Upper lobe of right lung (tissue), 1 donor: ENCODE measurements at regions not wholly inside any gene's neighbourhood (a gene's known extent, or its start where the extent isn't known, plus 50 kb on each side); places are given as distances from the start of the nearest gene placed in this dataset.

Source experiments
- ATAC-seq: fragments of 200-7000 bp; cut with Tn5 transposase; one replicate; pipeline ENCODE4 v1.9.1; 2020; ENCODE audit warnings: mild to moderate bottlenecking, moderate library complexity
- DNase-seq: peaks from one replicate; pipeline ENCODE4 v3.0.0-alpha.2; 2020
- H3K27ac ChIP-seq: fragments of 200-600 bp; one replicate; pipeline ENCODE4 v1.8.0; 2022
- H3K27me3 ChIP-seq: fragments of 200-600 bp; one replicate; pipeline ENCODE4 v1.8.0; 2022; ENCODE audit warnings: mild to moderate bottlenecking
- H3K36me3 ChIP-seq: fragments of 200-600 bp; one replicate; pipeline ENCODE4 v1.8.0; 2022
- H3K4me1 ChIP-seq: fragments of 200-600 bp; one replicate; pipeline ENCODE4 v1.8.0; 2022
- H3K4me3 ChIP-seq: fragments of 200-600 bp; one replicate; pipeline ENCODE4 v1.8.0; 2022; ENCODE audit warnings: mild to moderate bottlenecking
- H3K9me3 ChIP-seq: fragments of 200-600 bp; one replicate; pipeline ENCODE4 v1.8.0; 2022
- intact Hi-C: fragments of 100-400 bp; cut with DNase I; formaldehyde crosslinking; loops from one replicate; pipeline ENCODE4 v1.11.0; 2022
- TF ChIP-seq, protein P1 (sequence below): fragments of 200-600 bp; IDR thresholded peaks from one replicate; pipeline ENCODE4 v1.8.0; 2022; ENCODE audit warnings: antibody characterized with exemption
- donor health status: DM: no; HTN: yes; CAD: no; lungs with severe emphysema.

DNA sequence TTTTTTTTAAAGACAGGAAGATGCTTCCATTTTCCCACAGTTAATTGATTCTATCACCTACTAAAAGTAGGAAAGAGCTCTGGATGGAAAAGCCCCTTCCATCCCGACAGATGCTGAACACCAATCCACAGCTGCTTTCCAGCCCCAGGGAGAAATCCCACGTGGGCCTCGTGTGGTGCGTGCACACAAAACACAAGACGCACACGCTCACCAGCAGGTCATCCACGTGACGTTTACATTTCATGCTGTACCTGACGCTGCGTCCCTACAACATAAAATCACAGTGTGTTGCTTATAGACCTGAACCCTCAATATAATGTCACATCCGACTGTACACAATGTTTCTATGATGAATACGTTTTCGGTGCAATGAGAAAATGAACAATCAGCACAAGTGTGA, 50.2 kb upstream of the DACT2 start:
- TF ChIP-seq, protein P1, sequence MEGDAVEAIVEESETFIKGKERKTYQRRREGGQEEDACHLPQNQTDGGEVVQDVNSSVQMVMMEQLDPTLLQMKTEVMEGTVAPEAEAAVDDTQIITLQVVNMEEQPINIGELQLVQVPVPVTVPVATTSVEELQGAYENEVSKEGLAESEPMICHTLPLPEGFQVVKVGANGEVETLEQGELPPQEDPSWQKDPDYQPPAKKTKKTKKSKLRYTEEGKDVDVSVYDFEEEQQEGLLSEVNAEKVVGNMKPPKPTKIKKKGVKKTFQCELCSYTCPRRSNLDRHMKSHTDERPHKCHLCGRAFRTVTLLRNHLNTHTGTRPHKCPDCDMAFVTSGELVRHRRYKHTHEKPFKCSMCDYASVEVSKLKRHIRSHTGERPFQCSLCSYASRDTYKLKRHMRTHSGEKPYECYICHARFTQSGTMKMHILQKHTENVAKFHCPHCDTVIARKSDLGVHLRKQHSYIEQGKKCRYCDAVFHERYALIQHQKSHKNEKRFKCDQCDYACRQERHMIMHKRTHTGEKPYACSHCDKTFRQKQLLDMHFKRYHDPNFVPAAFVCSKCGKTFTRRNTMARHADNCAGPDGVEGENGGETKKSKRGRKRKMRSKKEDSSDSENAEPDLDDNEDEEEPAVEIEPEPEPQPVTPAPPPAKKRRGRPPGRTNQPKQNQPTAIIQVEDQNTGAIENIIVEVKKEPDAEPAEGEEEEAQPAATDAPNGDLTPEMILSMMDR = no peak
- intact Hi-C loops = loop anchor here (5.0 kb wide), 1 partner anchor 518 kb away; no protein-coding TSS in a partner anchor
- Histone ChIP-seq H3K27ac (no peak overlapping the region), H3K4me1 (peaks cover 3% of the 10 kb centered on the region), H3K4me3 (no peak overlapping the region), H3K9me3 (no peaks in the 10 kb centered on the region), H3K36me3 (no peaks in the 10 kb centered on the region), H3K27me3 (no peaks in the 10 kb centered on the region)
- ATAC-seq (no peak), DNase-seq (peak; percentile 28)

DNA sequence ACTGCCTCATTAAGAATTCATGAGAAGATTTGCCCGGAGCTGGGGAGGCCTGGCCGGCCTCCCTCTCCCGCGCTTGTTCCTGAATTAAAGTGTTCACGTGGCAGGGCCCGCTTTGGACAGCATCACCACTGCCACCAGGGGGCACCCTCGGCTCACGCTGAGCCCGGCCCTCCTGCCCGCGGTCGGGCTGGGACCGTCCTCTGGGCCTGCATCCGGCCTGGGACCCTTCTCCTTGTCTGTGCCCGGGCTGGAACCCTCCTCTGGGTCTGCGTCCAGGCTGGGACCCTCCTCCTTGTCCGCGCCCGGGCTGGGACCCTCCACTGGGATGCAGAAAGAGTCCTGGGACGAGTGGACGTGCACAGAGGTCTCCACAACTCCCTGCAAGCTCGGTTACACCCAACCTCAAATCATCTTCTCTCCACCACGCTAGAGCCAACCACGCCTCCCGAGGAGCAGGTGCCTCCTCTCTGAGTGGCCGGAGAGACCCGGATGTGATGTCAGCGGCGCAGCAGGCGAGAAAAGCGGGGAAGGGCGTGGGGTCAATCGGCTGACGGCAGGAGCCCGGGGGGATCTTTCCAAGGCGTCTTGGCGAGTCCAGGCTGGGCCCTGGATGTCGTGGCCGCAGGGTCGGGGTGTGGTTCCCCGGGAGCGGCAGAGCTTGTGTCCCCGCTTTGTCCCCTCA, 50.9 kb upstream of the DACT2 start:
- Histone ChIP-seq H3K36me3 (no peaks in the 10 kb centered on the region), H3K27me3 (no peaks in the 10 kb centered on the region), H3K4me1 (peaks cover 3% of the 10 kb centered on the region), H3K9me3 (no peaks in the 10 kb centered on the region), H3K27ac (no peak overlapping the region), H3K4me3 (no peak overlapping the region)
- intact Hi-C loops = loop anchor here (5.0 kb wide), 1 partner anchor 517 kb away; no protein-coding TSS in a partner anchor
- peak; percentile 88 for ATAC-seq
- DNase-seq = peak; percentile 84
- TF ChIP-seq, protein P1 = peak; percentile 75

DNA sequence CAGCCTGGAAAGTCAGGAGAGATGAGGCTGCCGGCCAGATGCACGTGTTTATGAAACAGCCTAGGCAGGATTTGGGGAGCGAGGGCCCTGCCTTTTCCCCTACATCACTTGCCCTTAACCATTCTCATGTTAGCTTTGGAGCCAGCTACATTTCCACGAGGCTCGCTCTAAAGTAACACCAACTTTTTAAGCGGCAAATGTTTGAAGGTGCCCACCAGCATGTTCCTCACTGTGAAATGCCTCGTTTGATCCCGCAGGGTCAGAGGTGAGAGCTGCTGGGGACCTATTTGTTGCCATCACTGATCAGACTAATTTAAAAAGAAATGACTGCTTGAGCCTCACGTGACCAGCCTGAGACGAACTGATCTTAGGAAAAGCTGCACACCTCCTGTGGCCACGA, 51.6 kb upstream of the DACT2 start:
- DNase-seq = peak; percentile 35
- Histone ChIP-seq H3K27me3 (no peaks in the 10 kb centered on the region), H3K27ac (no peak overlapping the region), H3K9me3 (no peaks in the 10 kb centered on the region), H3K36me3 (no peaks in the 10 kb centered on the region), H3K4me3 (no peak overlapping the region), H3K4me1 (peaks cover 3% of the 10 kb centered on the region)
- no peak for ATAC-seq
- TF ChIP-seq, protein P1 = no peak
- intact Hi-C loops = loop anchor here (5.0 kb wide), 1 partner anchor 516 kb away; no protein-coding TSS in a partner anchor

GRCh38 chr6:168371618-168371980, 52.0 kb upstream of the DACT2 start:
- H3K4me3 ChIP-seq = no peak overlapping the region
- no peak for DNase-seq
- H3K36me3 ChIP-seq = no peaks in the 10 kb centered on the region
- intact Hi-C loops = loop anchor here (5.0 kb wide), 1 partner anchor 516 kb away; no protein-coding TSS in a partner anchor
- ATAC-seq = no peak
- H3K9me3 ChIP-seq = no peaks in the 10 kb centered on the region
- TF ChIP-seq, protein P1 = no peak
- H3K27me3 ChIP-seq = no peaks in the 10 kb centered on the region
- H3K4me1 ChIP-seq = peaks cover 3% of the 10 kb centered on the region
- H3K27ac ChIP-seq = no peak overlapping the region

GRCh38 chr6:168371981-168372711, 52.6 kb upstream of the DACT2 start:
- intact Hi-C loops = loop anchor here (5.0 kb wide), 1 partner anchor 515 kb away; no protein-coding TSS in a partner anchor
- DNase-seq (peak; percentile 56), ATAC-seq (no peak)
- no peaks in the 10 kb centered on the region for H3K36me3 ChIP-seq
- no peak overlapping the region for H3K27ac ChIP-seq
- peaks cover 8% of the 10 kb centered on the region for H3K4me1 ChIP-seq
- TF ChIP-seq, protein P1 = no peak
- no peaks in the 10 kb centered on the region for H3K27me3 ChIP-seq
- H3K4me3 ChIP-seq = no peak overlapping the region
- H3K9me3 ChIP-seq = no peaks in the 10 kb centered on the region
